ENCODE measurements at regions not wholly inside any gene's neighbourhood (a gene's known extent, or its start where the extent isn't known, plus 50 kb on each side); places are given as distances from the start of the nearest gene placed in this dataset.
"Not testable (repeated sequence)": the region's sequence is repeated elsewhere in the genome, so short reads cannot be mapped to it uniquely, and the experiment has no call there.

- no peak for TF ChIP-seq ZFX (IDR thresholded peaks at IDR 0.05; ENCODE audit: borderline replicate concordance)
- TF ChIP-seq CTCF (IDR thresholded peaks at IDR 0.05), result no peak
These were observed 129.0 kb downstream of the CRYBB2 start for GRCh38 chr22:25348391-25348790.

GRCh38 chr22:25348996-25349395 is 129.6 kb downstream of the CRYBB2 start:
- not testable (repeated sequence) for H3K27ac ChIP-seq

More at GRCh38 chr22:25348391-25348790, 129.0 kb downstream of the CRYBB2 start:
- H3K27ac ChIP-seq, result no peak overlapping the region

- H3K27ac ChIP-seq, result no peak overlapping the region
- no peak for TF ChIP-seq CTCF (IDR thresholded peaks at IDR 0.05)
- TF ChIP-seq ZFX (IDR thresholded peaks at IDR 0.05; ENCODE audit: borderline replicate concordance), result no peak
These were observed 131.1 kb downstream of the CRYBB2 start for GRCh38 chr22:25350551-25350971.

- TF ChIP-seq CTCF (IDR thresholded peaks at IDR 0.05) (no peak), ZFX (IDR thresholded peaks at IDR 0.05; ENCODE audit: borderline replicate concordance) (no peak)
- no peak overlapping the region for H3K27ac ChIP-seq
These were observed 132.3 kb downstream of the CRYBB2 start for GRCh38 chr22:25351631-25352293.

GRCh38 chr22:25352294-25352680 is 132.8 kb downstream of the CRYBB2 start:
- TF ChIP-seq ZFX (IDR thresholded peaks at IDR 0.05; ENCODE audit: borderline replicate concordance) (no peak), CTCF (IDR thresholded peaks at IDR 0.05) (no peak)
- no peak overlapping the region for H3K27ac ChIP-seq

GRCh38 chr22:25353516-25354445 is 134.3 kb downstream of the CRYBB2 start:
- H3K27ac ChIP-seq, result no peak overlapping the region
- TF ChIP-seq CTCF (IDR thresholded peaks at IDR 0.05) (no peak), ZFX (IDR thresholded peaks at IDR 0.05; ENCODE audit: borderline replicate concordance) (no peak)

GRCh38 chr22:25354456-25354855 is 135.0 kb downstream of the CRYBB2 start:
- TF ChIP-seq ZFX (IDR thresholded peaks at IDR 0.05; ENCODE audit: borderline replicate concordance), result no peak
- TF ChIP-seq CTCF (IDR thresholded peaks at IDR 0.05), result no peak
- H3K27ac ChIP-seq, result no peak overlapping the region

Data from 22Rv1 (cell line).